Liver (tissue), 8 donors: ENCODE measurements at regions not wholly inside any gene's neighbourhood (a gene's known extent, or its start where the extent isn't known, plus 50 kb on each side); places are given as distances from the start of the nearest gene placed in this dataset.

Experiments used
- DNase-seq: peaks from one replicate; pipeline ENCODE4 v3.0.0-alpha.2; 2017; ENCODE audit warnings: low spot score
- H3K27ac ChIP-seq, 2 donors: one replicate each; pipeline ENCODE4 v1.7.0; 2013; ENCODE audit warnings: inconsistent platforms in 2 of 2, low read length in 2 of 2, control low read depth in 1 of 2, low read depth in 1 of 2, mild to moderate bottlenecking in 1 of 2
- H3K27me3 ChIP-seq, 4 donors: one replicate each; pipeline versions ENCODE4 v1.6.1 to v1.7.0; 2013; ENCODE audit warnings: low read length in 3 of 4, inconsistent platforms in 1 of 4, mild to moderate bottlenecking in 1 of 4, moderate library complexity in 1 of 4; ENCODE audit not compliant: control insufficient read depth in 4 of 4, insufficient read depth in 4 of 4
- H3K36me3 ChIP-seq, 4 donors: one replicate each; pipeline versions ENCODE4 v1.6.1 to v1.7.0; 2013; ENCODE audit warnings: low read length in 3 of 4, mild to moderate bottlenecking in 3 of 4, low read depth in 1 of 4, moderate library complexity in 1 of 4; ENCODE audit not compliant: control insufficient read depth in 4 of 4, insufficient read depth in 3 of 4
- H3K4me1 ChIP-seq, 4 donors: one replicate each; pipeline versions ENCODE4 v1.6.1 to v1.7.0; 2013; ENCODE audit warnings: low read length in 3 of 4, mild to moderate bottlenecking in 3 of 4, moderate library complexity in 1 of 4; ENCODE audit not compliant: control insufficient read depth in 4 of 4, insufficient read depth in 4 of 4
- H3K4me3 ChIP-seq, 3 donors: one replicate each; pipeline versions ENCODE4 v1.6.1 to v1.7.0; 2013; ENCODE audit warnings: low read length in 3 of 3, control low read depth in 1 of 3, low read depth in 1 of 3, mild to moderate bottlenecking in 1 of 3
- H3K9ac ChIP-seq, 2 donors: one replicate each; pipeline ENCODE4 v1.7.0; 2013; ENCODE audit warnings: low read length in 2 of 2, mild to moderate bottlenecking in 2 of 2, moderate library complexity in 2 of 2, control low read depth in 1 of 2, low read depth in 1 of 2
- H3K9me3 ChIP-seq, 4 donors: one replicate each; pipeline versions ENCODE4 v1.6.1 to v1.7.0; 2013; ENCODE audit warnings: low read length in 3 of 4; ENCODE audit not compliant: control insufficient read depth in 4 of 4
- CTCF ChIP-seq: fragments of 150-350 bp; IDR thresholded peaks from 2 replicates; pipeline ENCODE4 v1.5.1; 2017; ENCODE audit warnings: improper control_type of control experiment, low read depth, low read length; ENCODE audit not compliant: missing input control
- EGR1 ChIP-seq, 2 donors: IDR thresholded peaks; 2 replicates each; pipeline ENCODE4 v1.6.1; 2016 to 2018; ENCODE audit warnings: antibody characterized with exemption in 2 of 2, low read depth in 2 of 2
- FOXA1 ChIP-seq: IDR thresholded peaks from 2 replicates; pipeline ENCODE4 v1.6.1; 2016; ENCODE audit warnings: antibody characterized with exemption
- HNF4A ChIP-seq, 2 donors: conservative IDR thresholded peaks; 2 replicates each; pipeline ENCODE4 v1.6.1; 2016; ENCODE audit warnings: antibody characterized with exemption in 2 of 2, mild to moderate bottlenecking in 2 of 2
- HNF4G ChIP-seq: IDR thresholded peaks from 2 replicates; pipeline ENCODE4 v1.6.1; 2016; ENCODE audit warnings: antibody characterized with exemption
- JUND ChIP-seq, 2 donors: IDR thresholded peaks; 2 replicates each; pipeline ENCODE4 v1.6.1; 2016; ENCODE audit warnings: antibody characterized with exemption in 2 of 2
- REST ChIP-seq: IDR thresholded peaks from 2 replicates; pipeline ENCODE4 v1.6.1; 2016; ENCODE audit warnings: antibody characterized with exemption, mild to moderate bottlenecking
- RXRA ChIP-seq, 2 donors: IDR thresholded peaks; 2 replicates each; pipeline ENCODE4 v1.6.1; 2017 to 2018; ENCODE audit warnings: antibody characterized with exemption in 2 of 2, mild to moderate bottlenecking in 1 of 2
- YY1 ChIP-seq: IDR thresholded peaks from 2 replicates; pipeline ENCODE4 v1.6.1; 2016; ENCODE audit warnings: antibody characterized with exemption, mild to moderate bottlenecking
- ZBTB33 ChIP-seq: IDR thresholded peaks from 2 replicates; pipeline ENCODE4 v1.6.1; 2016; ENCODE audit warnings: antibody characterized with exemption
- WGBS: extraction: QIAGEN DNeasy Blood & Tissue Kit; methylation state at CpG from one replicate; pipeline ENCODE4 v1.1.7; 2013; 5-methylcytosine and 5-hydroxymethylcytosine counted together
- donor health status: healthy.
- donor health status: healthy.
- donor health status: healthy.
- donor health status: healthy.
- donor health status: healthy.

- WGBS, result 84% methylated on average over 7 of the region's 7 CpGs
- TF ChIP-seq JUND (IDR thresholded peaks at IDR 0.05) (no peak), RXRA (IDR thresholded peaks at IDR 0.05) (no peak), CTCF (no peak), EGR1 (IDR thresholded peaks at IDR 0.05; ENCODE audit: low read depth in 2 of 2) (no peak), HNF4G (no peak), HNF4A (conservative IDR thresholded peaks at IDR 0.05) (no peak), REST (no peak)
- Histone ChIP-seq H3K9ac (no peak overlapping the region), H3K27me3 (no peaks in the 10 kb centered on the region), H3K9me3 (no peaks in the 10 kb centered on the region), H3K4me1 (no peaks in the 10 kb centered on the region), H3K4me3 (no peak overlapping the region), H3K36me3 (no peaks in the 10 kb centered on the region), H3K27ac (no peak overlapping the region)
- no peak for DNase-seq
Measured at GRCh38 chr16:7910116-7910515, 577.5 kb downstream of the RBFOX1 start.

GRCh38 chr16:7888411-7888810 is 555.8 kb downstream of the RBFOX1 start:
- Histone ChIP-seq H3K4me3 (no peak overlapping the region), H3K9me3 (peaks cover 0 to 1% (median 0%) of the 10 kb centered on the region in 4 donors), H3K27ac (no peak overlapping the region), H3K4me1 (no peaks in the 10 kb centered on the region), H3K36me3 (no peaks in the 10 kb centered on the region), H3K9ac (no peak overlapping the region), H3K27me3 (no peaks in the 10 kb centered on the region)
- no peak for TF ChIP-seq ZBTB33
- no peak for TF ChIP-seq FOXA1
- no peak for TF ChIP-seq RXRA (IDR thresholded peaks at IDR 0.05)
- no peak for TF ChIP-seq YY1
- no peak for DNase-seq
- WGBS, result 29% methylated on average over 1 of the region's 1 CpG

- no peak overlapping the region for H3K27ac ChIP-seq
- WGBS, result 42% methylated on average over 2 of the region's 2 CpGs
- no peak overlapping the region for H3K9ac ChIP-seq
- no peak overlapping the region for H3K4me3 ChIP-seq
- peaks cover 0 to under 1% (median 0%) of the 10 kb centered on the region in 4 donors for H3K27me3 ChIP-seq
- H3K9me3 ChIP-seq, result peaks cover 0 to 1% (median 0%) of the 10 kb centered on the region in 4 donors
- DNase-seq, result no peak
- H3K4me1 ChIP-seq, result no peaks in the 10 kb centered on the region
- no peaks in the 10 kb centered on the region for H3K36me3 ChIP-seq
- TF ChIP-seq JUND (IDR thresholded peaks at IDR 0.05), result no peak
Measured at GRCh38 chr16:7887316-7887715, 554.7 kb downstream of the RBFOX1 start.
